ENCODE measurements at regions not wholly inside any gene's neighbourhood (a gene's known extent, or its start where the extent isn't known, plus 50 kb on each side); places are given as distances from the start of the nearest gene placed in this dataset.

GRCh38 chr10:85315657-85316056, 987.3 kb downstream of the CCSER2 start:
- TF ChIP-seq SUZ12 (IDR thresholded peaks at IDR 0.05) (no peak), CTBP1 (IDR thresholded peaks at IDR 0.05; ENCODE audit: borderline replicate concordance) (no peak), L3MBTL2 (conservative IDR thresholded peaks at IDR 0.05) (no peak)

Measured in HEK293T (cell line).